ENCODE measurements at regions not wholly inside any gene's neighbourhood (a gene's known extent, or its start where the extent isn't known, plus 50 kb on each side); places are given as distances from the start of the nearest gene placed in this dataset.

DNA sequence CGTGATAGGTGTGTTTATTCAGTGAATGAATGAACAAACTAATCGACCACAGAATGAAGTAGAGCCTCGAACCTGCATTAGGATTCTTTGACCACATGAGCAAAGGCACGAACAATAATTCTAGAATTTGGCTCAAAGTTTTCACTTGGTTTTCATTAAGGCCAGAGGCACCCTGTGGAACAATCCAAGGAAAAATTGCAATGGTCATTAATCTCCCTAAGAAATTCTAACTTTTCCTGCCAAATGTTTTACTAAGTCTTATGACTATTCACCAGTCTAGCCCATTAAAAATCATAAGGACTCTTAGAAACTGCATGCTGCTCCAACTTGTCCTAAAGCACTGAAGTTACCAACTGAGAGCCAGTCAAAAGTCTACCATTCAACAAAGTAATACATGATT is 271.7 kb downstream of the EFNB2 start:
- no peak overlapping the region for H3K27ac ChIP-seq
- ATAC-seq: no peak
- H3K4me1 ChIP-seq: no peaks in the 10 kb centered on the region
- H3K9me3 ChIP-seq: no peaks in the 10 kb centered on the region
- intact Hi-C loops (cut with DNase I): no loop called here
- no peaks in the 10 kb centered on the region for H3K36me3 ChIP-seq (replicated peaks in 1 of 2; ENCODE audit: insufficient read depth in 1 of 2, low read depth in 2 of 2)
- H3K27me3 ChIP-seq: no peaks in the 10 kb centered on the region
- no peak for TF ChIP-seq POLR2A (IDR thresholded peaks at IDR 0.05)
- TF ChIP-seq CTCF (IDR thresholded peaks at IDR 0.05): no peak
- 60 to 63% methylated on average over 4 of the region's 4 CpGs for WGBS, 2 donors
- no peak for DNase-seq
- H3K4me3 ChIP-seq: no peak overlapping the region

- Histone ChIP-seq H3K4me3 (no peak overlapping the region), H3K27me3 (no peaks in the 10 kb centered on the region), H3K36me3 (replicated peaks in 1 of 2; ENCODE audit: insufficient read depth in 1 of 2, low read depth in 2 of 2) (no peaks in the 10 kb centered on the region), H3K9me3 (no peaks in the 10 kb centered on the region), H3K4me1 (no peaks in the 10 kb centered on the region), H3K27ac (no peak overlapping the region)
- TF ChIP-seq CTCF (IDR thresholded peaks at IDR 0.05): no peak
- TF ChIP-seq POLR2A (IDR thresholded peaks at IDR 0.05): no peak
- ATAC-seq: no peak
- no peak for DNase-seq
- 82 to 84% methylated on average over 8 of the region's 8 CpGs for WGBS, 2 donors
- intact Hi-C loops (cut with DNase I): no loop called here
These were observed 272.6 kb downstream of the EFNB2 start for GRCh38 chr13:106262886-106263285.

DNA sequence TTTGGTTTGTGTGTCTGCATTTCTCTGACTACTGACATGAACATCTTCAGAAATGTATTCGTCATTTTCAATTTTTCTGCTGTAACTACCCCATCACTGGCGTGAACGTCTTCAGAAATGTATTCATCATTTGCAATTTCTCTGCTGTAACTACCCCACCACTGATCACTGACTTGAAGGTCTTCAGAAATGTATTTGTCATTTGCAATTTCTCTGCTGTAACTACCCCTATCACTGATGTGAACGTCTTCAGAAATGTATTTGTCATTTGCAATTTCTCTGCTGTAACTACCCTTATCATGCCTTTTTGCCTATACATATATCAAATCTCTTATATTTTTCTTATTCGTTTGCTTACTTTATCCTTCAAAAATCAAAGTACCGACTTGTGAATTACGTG is 274.0 kb downstream of the EFNB2 start:
- no peaks in the 10 kb centered on the region for H3K9me3 ChIP-seq
- H3K27me3 ChIP-seq: no peaks in the 10 kb centered on the region
- no peak for TF ChIP-seq CTCF (IDR thresholded peaks at IDR 0.05)
- H3K36me3 ChIP-seq (replicated peaks in 1 of 2; ENCODE audit: insufficient read depth in 1 of 2, low read depth in 2 of 2): no peaks in the 10 kb centered on the region
- no peak for DNase-seq
- H3K27ac ChIP-seq: no peak overlapping the region
- 64 to 70% methylated on average over 7 of the region's 7 CpGs for WGBS, 2 donors
- H3K4me3 ChIP-seq: no peak overlapping the region
- intact Hi-C loops (cut with DNase I): no loop called here
- ATAC-seq: no peak
- no peaks in the 10 kb centered on the region for H3K4me1 ChIP-seq

- 89 to 100% methylated on average over 12 to 20 of the region's 20 CpGs for WGBS, 2 donors
These were observed 275.1 kb downstream of the EFNB2 start for GRCh38 chr13:106260352-106260751.

More at GRCh38 chr13:106260352-106260751, 275.1 kb downstream of the EFNB2 start:
- intact Hi-C loops (cut with DNase I): no loop called here
- DNase-seq (no peak), ATAC-seq (no peak)
- H3K4me3 ChIP-seq: no peak overlapping the region
- no peaks in the 10 kb centered on the region for H3K9me3 ChIP-seq
- TF ChIP-seq CTCF (IDR thresholded peaks at IDR 0.05) (no peak), POLR2A (IDR thresholded peaks at IDR 0.05) (no peak)
- no peaks in the 10 kb centered on the region for H3K36me3 ChIP-seq (replicated peaks in 1 of 2; ENCODE audit: insufficient read depth in 1 of 2, low read depth in 2 of 2)
- no peak overlapping the region for H3K27ac ChIP-seq
- no peaks in the 10 kb centered on the region for H3K4me1 ChIP-seq
- H3K27me3 ChIP-seq: no peaks in the 10 kb centered on the region
